NCI-H526 (cell line): ENCODE measurements at regions not wholly inside any gene's neighbourhood (a gene's known extent, or its start where the extent isn't known, plus 50 kb on each side); places are given as distances from the start of the nearest gene placed in this dataset.
A peak's percentile ranks its signal among the peaks of the same experiment; 100 is the strongest.

Experiments used
- DNase-seq, 2 experiments: peaks; one replicate each; lab custom pipeline; 2025; lab: John Stamatoyannopoulos, UW

GRCh38 chr3:145709779-145710178, 451.2 kb downstream of the PLOD2 start:
- DNase-seq, result peak; percentile 52 to 59

DNA sequence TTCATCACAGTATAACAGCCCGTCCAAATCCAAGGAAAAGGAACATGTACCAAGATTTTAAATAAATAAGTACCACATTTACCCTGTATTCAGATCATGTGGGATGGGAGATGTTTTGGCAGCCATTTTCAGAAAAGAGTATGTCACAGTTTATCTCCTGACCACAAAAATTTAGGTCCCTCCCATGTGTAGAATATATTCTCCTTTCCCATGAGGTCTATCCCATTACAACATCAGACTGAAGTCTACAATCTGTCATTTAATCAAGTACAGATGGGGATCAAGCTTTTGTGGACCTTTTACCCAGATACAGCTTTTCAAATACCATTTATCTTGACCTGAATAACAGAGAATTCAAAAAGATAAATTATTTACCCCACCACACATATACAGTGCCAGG, 444.5 kb downstream of the PLOD2 start:
- DNase-seq, result no peak

DNA sequence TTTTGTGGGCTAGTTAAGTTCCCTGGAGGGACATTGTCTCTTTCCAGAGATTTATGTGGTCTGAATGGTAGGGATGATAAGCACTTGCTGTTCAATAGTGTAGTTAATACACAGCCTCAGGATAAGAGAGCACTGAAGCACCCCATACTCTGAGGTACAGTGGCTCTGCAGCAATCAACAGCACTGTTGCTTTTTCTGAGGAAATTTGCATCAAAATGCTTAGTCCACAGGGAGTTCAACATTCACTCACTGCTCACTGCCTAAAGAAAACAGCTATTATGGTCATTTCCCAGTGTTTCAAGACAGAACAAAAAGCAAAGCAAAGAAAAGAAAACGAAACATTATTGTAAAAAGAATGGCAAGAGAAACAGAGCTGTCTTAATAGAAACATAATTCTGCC, 441.9 kb downstream of the PLOD2 start:
- DNase-seq, result no peak

- DNase-seq, result peak in 1 of 2 experiments; percentile 3
Measured at GRCh38 chr3:145721273-145721805, 439.6 kb downstream of the PLOD2 start.

DNA sequence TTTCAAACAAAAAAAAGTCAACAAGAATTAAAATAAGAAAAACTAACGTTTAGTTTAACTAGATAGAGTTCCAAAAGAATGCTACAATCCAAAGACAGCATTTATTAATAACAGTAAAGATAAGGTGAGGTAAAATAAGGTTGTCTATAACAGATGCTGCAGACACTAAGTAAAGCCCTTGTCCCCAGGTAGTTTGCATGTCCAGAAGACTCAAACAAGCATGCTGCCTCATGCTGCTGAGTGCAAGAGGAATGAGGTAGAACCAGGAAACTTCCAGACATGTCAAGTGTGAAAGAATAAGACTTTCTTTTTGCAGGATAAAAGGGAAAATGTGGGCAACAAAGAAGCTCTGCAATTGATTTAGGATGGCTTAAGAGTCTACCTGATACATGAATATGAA, 439.2 kb downstream of the PLOD2 start:
- DNase-seq, result peak in 1 of 2 experiments; percentile 20

DNA sequence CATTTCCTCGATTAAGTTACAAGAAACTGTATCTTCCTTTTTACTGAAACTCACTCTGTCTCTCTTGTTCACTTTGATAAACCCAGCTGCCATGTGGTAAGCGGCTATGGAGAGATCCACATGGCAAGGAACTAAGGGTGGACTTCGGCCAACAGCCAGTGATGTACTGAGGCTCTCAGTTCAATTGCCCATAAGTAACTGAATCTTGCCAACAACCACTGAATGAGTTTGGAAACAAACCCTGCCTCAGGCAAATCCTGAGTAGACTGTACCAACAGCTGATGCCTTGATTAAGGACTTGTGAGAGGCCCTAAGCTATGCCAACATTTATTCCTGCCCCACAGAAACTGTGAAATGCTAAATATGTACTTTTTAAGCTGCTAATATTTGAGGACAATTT, 433.5 kb downstream of the PLOD2 start:
- DNase-seq, result no peak

DNA sequence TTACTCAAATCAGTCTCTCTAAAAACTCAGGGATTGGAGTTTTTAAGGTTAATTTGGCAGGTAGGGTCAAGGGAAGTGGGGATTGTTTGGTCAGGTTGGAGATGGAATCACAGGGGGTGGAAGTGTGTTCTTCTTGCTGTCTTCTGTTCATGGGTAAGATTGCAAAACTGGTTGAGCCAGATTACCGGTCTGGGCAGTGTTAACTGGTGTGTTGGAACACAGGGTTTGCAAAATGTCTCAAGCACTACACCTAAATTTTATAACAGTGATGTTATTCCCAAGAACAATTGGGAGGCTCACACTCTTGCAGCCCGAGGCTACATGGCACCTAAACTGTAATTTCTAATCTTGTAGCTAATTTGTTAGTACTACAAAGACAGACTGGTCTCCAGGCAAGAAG, 425.4 kb downstream of the PLOD2 start:
- DNase-seq, result no peak

GRCh38 chr3:145737952-145738351, 423.0 kb downstream of the PLOD2 start:
- DNase-seq, result no peak

GRCh38 chr3:145739926-145740325, 421.1 kb downstream of the PLOD2 start:
- DNase-seq, result no peak

- no peak for DNase-seq
Measured at GRCh38 chr3:145750657-145751056, 410.3 kb downstream of the PLOD2 start.

- no peak for DNase-seq
Measured at GRCh38 chr3:145752576-145752975, 408.4 kb downstream of the PLOD2 start.

GRCh38 chr3:145754605-145755289, 406.2 kb downstream of the PLOD2 start:
- DNase-seq, result no peak

DNA sequence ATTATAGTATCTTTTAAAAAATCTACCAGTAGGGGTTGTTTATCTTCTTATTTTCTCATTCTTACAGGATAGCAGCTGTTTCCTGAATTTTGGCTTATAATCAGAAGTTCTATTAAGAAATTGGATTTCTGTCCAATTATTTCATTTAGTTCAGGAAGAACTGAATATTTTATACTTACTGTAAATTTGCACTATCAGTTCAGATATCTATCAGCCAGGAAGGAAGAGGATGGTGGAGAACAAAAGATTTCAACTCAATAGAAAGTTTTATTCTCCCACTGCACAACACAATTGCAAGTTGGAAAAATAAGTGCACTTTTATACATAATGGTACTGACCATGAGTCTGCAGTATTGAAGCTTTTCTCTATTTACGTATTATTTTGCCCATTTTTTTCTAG, 400.9 kb downstream of the PLOD2 start:
- no peak for DNase-seq

- DNase-seq, result peak in 1 of 2 experiments; percentile 38
Measured at GRCh38 chr3:145767909-145768308, 393.1 kb downstream of the PLOD2 start.

- peak; percentile 62 to 82 for DNase-seq
Measured at GRCh38 chr3:145776782-145777408, 384.1 kb downstream of the PLOD2 start.

GRCh38 chr3:145780301-145780700, 380.7 kb downstream of the PLOD2 start:
- DNase-seq, result no peak

DNA sequence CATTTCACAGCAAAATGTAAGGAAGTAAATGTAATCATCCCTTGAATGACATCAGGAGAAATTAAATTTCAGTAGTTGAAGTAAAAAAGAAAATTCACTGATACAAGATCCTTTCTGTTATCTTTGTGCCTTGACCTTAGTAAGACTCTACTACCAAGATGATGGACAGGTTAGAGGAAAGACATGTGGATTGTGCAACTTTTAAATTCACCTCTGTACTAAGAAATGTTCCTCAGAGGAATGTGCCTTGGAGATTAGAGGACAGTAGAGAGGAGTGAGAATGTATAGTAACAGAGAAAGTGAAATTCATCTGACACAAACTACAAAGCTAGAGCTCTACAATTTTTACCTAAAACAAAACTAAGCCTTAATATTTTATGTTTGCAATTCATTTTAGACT, 375.3 kb downstream of the PLOD2 start:
- no peak for DNase-seq

- peak in 1 of 2 experiments; percentile 3 for DNase-seq
Measured at GRCh38 chr3:145798007-145798406, 363.0 kb downstream of the PLOD2 start.

DNA sequence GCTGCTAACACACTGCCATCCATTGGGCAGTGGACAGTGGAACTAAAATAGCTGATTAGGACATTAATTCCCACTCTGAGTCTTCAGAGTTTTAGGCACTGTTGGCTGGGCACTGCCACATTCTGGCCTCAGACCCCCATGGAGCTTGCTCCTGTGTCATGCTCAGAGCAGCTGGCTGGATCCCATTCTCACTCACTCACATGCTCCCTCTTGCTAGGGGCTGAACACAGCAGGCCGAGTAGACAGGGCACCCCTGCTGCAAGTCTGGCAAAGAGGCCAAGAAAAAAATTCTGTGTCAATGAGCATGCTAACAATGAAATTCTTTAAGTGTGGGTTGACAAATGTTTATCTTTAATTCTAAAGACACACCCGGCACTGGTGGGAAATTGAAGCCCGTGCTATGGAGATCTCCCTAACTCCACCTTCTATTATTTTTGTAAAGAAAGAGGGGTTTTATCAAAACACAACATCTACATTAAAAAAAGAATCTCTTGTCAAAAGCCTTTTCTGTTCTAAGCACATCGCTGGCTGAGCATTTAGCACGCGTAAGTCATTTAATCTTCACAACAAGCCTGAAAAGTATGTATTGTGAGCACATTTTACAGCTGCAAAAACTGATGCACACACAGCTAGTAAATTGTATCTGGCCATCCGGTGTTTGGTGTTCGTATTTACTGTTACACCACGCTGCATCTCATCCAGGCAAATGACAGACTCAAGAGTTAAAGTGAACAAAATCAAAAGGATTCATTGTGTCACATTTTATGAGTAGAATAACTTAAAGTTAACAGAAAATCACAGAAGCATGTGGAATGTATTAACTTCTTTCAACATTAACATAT, 362.1 kb downstream of the PLOD2 start:
- DNase-seq, result no peak

- no peak for DNase-seq
Measured at GRCh38 chr3:145801696-145802095, 359.3 kb downstream of the PLOD2 start.

- DNase-seq, result peak in 1 of 2 experiments; percentile 16
Measured at GRCh38 chr3:145807990-145808389, 353.0 kb downstream of the PLOD2 start.

DNA sequence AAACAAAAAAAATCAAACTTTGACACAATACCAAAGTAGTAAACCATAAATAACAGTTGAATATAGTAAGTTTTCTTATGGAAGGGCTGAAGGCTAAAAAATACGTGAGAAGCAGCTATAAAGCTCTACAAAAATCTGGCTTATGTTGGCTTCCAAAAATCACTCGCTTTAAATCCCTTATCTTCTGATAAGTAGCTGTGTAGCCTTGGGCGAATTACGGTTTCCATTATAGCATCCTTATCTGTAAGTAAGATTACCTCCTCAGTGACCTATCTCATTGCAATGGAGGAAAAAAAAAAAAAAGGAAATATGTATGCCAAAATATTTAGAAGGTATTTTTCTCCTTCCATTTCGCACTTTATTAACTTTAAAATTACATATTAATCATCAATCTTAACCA, 348.6 kb downstream of the PLOD2 start:
- no peak for DNase-seq
